ENCODE measurements at regions not wholly inside any gene's neighbourhood (a gene's known extent, or its start where the extent isn't known, plus 50 kb on each side); places are given as distances from the start of the nearest gene placed in this dataset.

- POLR2A ChIA-PET, result no interaction called here
- Histone ChIP-seq H3K4me3 (ENCODE audit: low read depth, low read length) (no peak overlapping the region), H3K4me1 (ENCODE audit: control insufficient read depth, insufficient read depth, low read length) (no peaks in the 10 kb centered on the region), H3K27ac (ENCODE audit: extremely low read depth, low read depth, low read length) (no peak overlapping the region), H3K9me3 (ENCODE audit: control insufficient read depth, insufficient read depth, low read depth, low read length) (no peaks in the 10 kb centered on the region), H3K36me3 (ENCODE audit: control insufficient read depth in 2 of 2, insufficient read depth in 1 of 2, low read length in 2 of 2) (no peaks in the 10 kb centered on the region)
- CTCF ChIA-PET, result interaction anchor here (0.7 kb wide), 1 partner anchor 811 kb away, joined by 3 read pairs; no protein-coding TSS in a partner anchor
- TF ChIP-seq ZNF555 (tag by site-specific recombination; conservative IDR thresholded peaks at IDR 0.05) (no peak), ELK4 (IDR thresholded peaks at IDR 0.05; ENCODE audit: borderline replicate concordance, low read depth, low read length) (no peak), ZNF621 (tag by site-specific recombination; IDR thresholded peaks at IDR 0.05) (no peak), AEBP2 (tag by site-specific recombination; IDR thresholded peaks at IDR 0.05; ENCODE audit: borderline replicate concordance) (no peak), REST (tag by site-specific recombination; IDR thresholded peaks at IDR 0.05) (no peak), ZXDB (tag by site-specific recombination; IDR thresholded peaks at IDR 0.05) (no peak), GLI2 (tag by site-specific recombination; IDR thresholded peaks at IDR 0.05; ENCODE audit: borderline replicate concordance, low read depth) (no peak), ZNF280D (tag by site-specific recombination; IDR thresholded peaks at IDR 0.05) (no peak), ZNF645 (tag by site-specific recombination; IDR thresholded peaks at IDR 0.05) (no peak), ZNF138 (tag by site-specific recombination; IDR thresholded peaks at IDR 0.05; ENCODE audit: borderline replicate concordance) (no peak), ZBTB1 (tag by site-specific recombination; IDR thresholded peaks at IDR 0.05) (no peak), MYNN (tag by site-specific recombination; IDR thresholded peaks at IDR 0.05; ENCODE audit: borderline replicate concordance) (no peak), GLI4 (tag by site-specific recombination; IDR thresholded peaks at IDR 0.05) (no peak), FEZF1 (tag by site-specific recombination; IDR thresholded peaks at IDR 0.05) (no peak), ZNF239 (tag by site-specific recombination; IDR thresholded peaks at IDR 0.05) (no peak), ZNF350 (tag by site-specific recombination; IDR thresholded peaks at IDR 0.05) (no peak), PRDM4 (tag by site-specific recombination; IDR thresholded peaks at IDR 0.05) (no peak), ZNF777 (tag by site-specific recombination; IDR thresholded peaks at IDR 0.05; ENCODE audit: borderline replicate concordance) (no peak)
Observed at GRCh38 chr20:39660965-39661364, 698.8 kb downstream of the DHX35 start.

All from HEK293 (cell line).